PC-9 (cell line): ENCODE measurements at regions not wholly inside any gene's neighbourhood (a gene's known extent, or its start where the extent isn't known, plus 50 kb on each side); places are given as distances from the start of the nearest gene placed in this dataset.
"Not testable (repeated sequence)": the region's sequence is repeated elsewhere in the genome, so short reads cannot be mapped to it uniquely, and the experiment has no call there.

Experiments
- CTCF ChIP-seq: fragments of 200-600 bp; sonication (generic); conservative IDR thresholded peaks from 2 replicates; pipeline ENCODE4 v1.6.1; 2017; ENCODE audit warnings: mixed run types, antibody characterized with exemption, mild to moderate bottlenecking, moderate library complexity
- EZH2 ChIP-seq: fragments of 200-600 bp; sonication (generic); IDR thresholded peaks from 2 replicates; pipeline ENCODE4 v1.8.0; 2017; ENCODE audit warnings: antibody characterized with exemption, low read depth

DNA sequence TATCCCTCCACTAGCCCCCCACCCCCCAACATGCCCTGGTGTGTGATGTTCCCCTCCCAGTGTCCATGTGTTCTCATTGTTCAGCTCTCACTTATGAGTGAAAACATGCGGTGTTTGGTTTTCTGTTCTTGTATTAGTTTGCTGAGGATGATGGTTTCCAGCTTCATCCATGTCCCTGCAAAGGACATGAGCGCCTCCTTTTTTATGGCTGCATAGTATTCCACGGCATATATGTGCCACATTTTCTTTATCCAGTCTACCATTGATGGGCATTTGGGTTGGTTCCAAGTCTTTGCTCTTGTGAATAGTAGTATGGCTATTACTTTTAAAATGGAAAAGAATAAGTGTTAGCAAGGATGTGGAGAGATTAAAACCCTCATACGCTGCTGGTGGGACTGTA is 50.8 kb upstream of the FAM171A1 start:
- not testable (repeated sequence) for TF ChIP-seq CTCF, EZH2
